NB4 (cell line): ENCODE measurements at regions not wholly inside any gene's neighbourhood (a gene's known extent, or its start where the extent isn't known, plus 50 kb on each side); places are given as distances from the start of the nearest gene placed in this dataset.

Source experiments
- MYC ChIP-seq: IDR thresholded peaks from 2 replicates; pipeline ENCODE4 v1.6.1; 2011; ENCODE audit warnings: low read depth, low read length
- POLR2A ChIP-seq: IDR thresholded peaks from 2 replicates; pipeline ENCODE4 v1.6.1; 2011; ENCODE audit warnings: mild to moderate bottlenecking; ENCODE audit not compliant: insufficient read length; ENCODE audit errors: extremely low read depth
- TF ChIP-seq, protein P1 (sequence below): IDR thresholded peaks from one replicate; pipeline ENCODE4 v1.5.1; 2012; ENCODE audit warnings: low read depth, low read length

- TF ChIP-seq, protein P1, sequence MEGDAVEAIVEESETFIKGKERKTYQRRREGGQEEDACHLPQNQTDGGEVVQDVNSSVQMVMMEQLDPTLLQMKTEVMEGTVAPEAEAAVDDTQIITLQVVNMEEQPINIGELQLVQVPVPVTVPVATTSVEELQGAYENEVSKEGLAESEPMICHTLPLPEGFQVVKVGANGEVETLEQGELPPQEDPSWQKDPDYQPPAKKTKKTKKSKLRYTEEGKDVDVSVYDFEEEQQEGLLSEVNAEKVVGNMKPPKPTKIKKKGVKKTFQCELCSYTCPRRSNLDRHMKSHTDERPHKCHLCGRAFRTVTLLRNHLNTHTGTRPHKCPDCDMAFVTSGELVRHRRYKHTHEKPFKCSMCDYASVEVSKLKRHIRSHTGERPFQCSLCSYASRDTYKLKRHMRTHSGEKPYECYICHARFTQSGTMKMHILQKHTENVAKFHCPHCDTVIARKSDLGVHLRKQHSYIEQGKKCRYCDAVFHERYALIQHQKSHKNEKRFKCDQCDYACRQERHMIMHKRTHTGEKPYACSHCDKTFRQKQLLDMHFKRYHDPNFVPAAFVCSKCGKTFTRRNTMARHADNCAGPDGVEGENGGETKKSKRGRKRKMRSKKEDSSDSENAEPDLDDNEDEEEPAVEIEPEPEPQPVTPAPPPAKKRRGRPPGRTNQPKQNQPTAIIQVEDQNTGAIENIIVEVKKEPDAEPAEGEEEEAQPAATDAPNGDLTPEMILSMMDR: no peak
- TF ChIP-seq POLR2A (no peak), MYC (no peak)
Observed at GRCh38 chr9:4362281-4362680, 62.4 kb upstream of the GLIS3 start.
